ENCODE measurements at regions not wholly inside any gene's neighbourhood (a gene's known extent, or its start where the extent isn't known, plus 50 kb on each side); places are given as distances from the start of the nearest gene placed in this dataset.

DNA sequence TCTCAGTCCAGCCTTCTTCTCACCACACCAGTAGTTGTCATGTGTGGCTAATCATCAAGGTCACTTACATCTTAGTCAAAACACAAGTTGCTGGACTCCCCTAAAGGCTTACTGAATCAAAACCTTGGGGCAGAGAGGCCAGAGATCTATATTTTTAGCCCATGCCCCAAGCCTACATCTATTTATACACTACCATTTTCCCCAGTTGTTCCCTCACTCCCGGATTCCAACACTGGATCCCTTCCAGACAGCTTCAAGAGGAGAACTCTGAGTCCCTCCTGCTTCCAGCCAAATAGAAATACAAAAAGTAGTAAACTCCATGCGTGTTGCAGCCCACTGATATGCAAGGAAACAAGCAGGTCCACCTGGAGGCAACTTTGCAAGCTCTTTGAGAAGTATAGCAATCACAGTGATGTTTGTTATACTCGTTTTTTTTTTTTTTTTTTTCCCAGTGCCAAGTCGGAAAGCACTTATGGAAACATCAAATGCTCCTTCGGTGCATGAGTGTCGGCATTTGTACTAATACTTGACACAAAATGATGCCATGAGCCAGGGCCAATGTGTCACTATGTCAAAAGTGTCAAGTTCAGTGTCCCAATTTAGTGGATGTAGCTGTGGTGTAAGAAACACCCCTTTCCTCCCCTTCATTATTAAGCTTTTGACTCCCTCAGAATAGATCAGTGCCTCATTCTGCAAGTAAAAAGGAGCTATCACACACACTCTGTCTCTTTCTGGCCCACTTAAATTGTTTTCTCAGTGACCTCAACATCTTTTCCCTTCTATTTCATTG, 594.2 kb upstream of the SGCD start:
- intact Hi-C loops (cut with DNase I, micrococcal nuclease): no loop called here
- Mint-ChIP-seq H3K36me3 (ENCODE audit: low read depth) (no peaks in the 10 kb centered on the region), H3K4me1 (no peaks in the 10 kb centered on the region), H3K27ac (no peak overlapping the region), H3K27me3 (peaks cover 40% of the 10 kb centered on the region), H3K4me3 (no peak overlapping the region), H3K9me3 (ENCODE audit: low read depth) (no peaks in the 10 kb centered on the region)
- ChIA-PET POLR2A (no interaction called here), CTCF (no interaction called here)
- DNase-seq (no peak), ATAC-seq (no peak)

DNA sequence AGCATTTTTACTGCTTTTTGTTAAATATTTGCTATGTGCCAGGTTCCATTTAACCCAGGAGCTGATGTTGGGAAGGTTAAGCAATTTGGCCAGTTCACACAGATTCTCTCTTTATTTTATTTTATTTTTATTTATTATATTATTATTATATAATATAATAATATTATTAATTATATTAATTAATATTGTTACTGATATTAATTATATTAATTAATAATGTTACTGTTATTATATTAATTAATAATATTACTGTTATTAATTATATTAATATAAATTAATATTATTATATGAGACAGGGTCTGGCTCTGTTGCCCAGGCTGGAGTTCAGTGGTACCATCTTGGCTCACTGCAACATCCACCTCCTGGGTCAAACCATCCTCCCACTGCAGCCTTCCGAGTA, 593.0 kb upstream of the SGCD start:
- ChIA-PET CTCF (no interaction called here), POLR2A (no interaction called here)
- Mint-ChIP-seq H3K9me3 (ENCODE audit: low read depth) (no peaks in the 10 kb centered on the region), H3K36me3 (ENCODE audit: low read depth) (no peaks in the 10 kb centered on the region), H3K27ac (no peak overlapping the region), H3K4me1 (no peaks in the 10 kb centered on the region), H3K4me3 (no peak overlapping the region), H3K27me3 (peaks cover 40% of the 10 kb centered on the region)
- intact Hi-C loops (cut with DNase I, micrococcal nuclease): no loop called here
- ATAC-seq (no peak), DNase-seq (no peak)

DNA sequence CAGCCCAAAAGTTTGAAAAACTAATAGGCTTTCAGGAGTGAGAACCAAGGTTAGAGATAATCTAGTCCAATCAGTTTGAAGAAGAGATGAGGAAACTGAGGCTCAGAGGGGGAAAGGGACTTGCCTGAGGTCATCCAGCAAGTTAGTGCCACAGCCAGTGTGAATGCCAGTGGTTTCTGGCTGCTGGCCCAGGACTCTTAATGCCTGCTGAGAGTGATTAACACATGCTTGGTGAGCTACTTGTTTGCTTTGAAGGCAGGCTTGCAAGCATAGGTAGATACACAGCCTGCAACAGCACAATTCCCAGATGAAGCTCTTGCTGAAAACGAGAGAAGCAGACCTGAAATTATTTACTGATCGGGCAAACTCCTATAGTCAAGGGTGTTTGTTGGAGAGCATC, 591.6 kb upstream of the SGCD start:
- Mint-ChIP-seq H3K27me3 (peaks cover 28% of the 10 kb centered on the region), H3K4me3 (no peak overlapping the region), H3K9me3 (ENCODE audit: low read depth) (no peaks in the 10 kb centered on the region), H3K4me1 (no peaks in the 10 kb centered on the region), H3K27ac (no peak overlapping the region), H3K36me3 (ENCODE audit: low read depth) (no peaks in the 10 kb centered on the region)
- ATAC-seq: no peak
- ChIA-PET CTCF (interaction anchor here (1.3 kb wide), 1 partner anchor 47 kb away, joined by 3 read pairs; no protein-coding TSS in a partner anchor), POLR2A (no interaction called here)
- no peak for DNase-seq
- intact Hi-C loops (cut with DNase I, micrococcal nuclease): no loop called here

DNA sequence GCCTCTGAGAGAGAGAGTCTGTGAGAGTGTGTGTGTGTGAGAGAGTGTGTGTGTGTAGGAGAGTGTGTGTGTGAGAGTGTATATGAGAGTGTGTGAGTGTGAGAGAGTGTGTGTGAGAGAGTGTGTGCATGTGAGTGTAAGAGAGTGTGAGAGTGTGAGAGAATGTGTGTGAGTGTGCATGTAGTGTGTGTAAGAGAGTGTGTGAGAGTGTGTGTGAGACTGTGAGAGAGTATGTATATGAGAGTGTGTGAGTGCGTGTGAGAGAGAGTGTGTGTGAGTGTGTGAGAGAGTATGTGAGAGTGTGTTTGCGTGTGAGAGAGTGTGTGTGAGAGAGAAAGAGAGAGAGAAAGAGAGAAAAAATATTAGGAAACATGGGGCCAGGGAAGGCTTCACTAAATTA, 588.3 kb upstream of the SGCD start:
- POLR2A ChIA-PET: no interaction called here
- H3K27ac Mint-ChIP-seq: no peak overlapping the region

DNA sequence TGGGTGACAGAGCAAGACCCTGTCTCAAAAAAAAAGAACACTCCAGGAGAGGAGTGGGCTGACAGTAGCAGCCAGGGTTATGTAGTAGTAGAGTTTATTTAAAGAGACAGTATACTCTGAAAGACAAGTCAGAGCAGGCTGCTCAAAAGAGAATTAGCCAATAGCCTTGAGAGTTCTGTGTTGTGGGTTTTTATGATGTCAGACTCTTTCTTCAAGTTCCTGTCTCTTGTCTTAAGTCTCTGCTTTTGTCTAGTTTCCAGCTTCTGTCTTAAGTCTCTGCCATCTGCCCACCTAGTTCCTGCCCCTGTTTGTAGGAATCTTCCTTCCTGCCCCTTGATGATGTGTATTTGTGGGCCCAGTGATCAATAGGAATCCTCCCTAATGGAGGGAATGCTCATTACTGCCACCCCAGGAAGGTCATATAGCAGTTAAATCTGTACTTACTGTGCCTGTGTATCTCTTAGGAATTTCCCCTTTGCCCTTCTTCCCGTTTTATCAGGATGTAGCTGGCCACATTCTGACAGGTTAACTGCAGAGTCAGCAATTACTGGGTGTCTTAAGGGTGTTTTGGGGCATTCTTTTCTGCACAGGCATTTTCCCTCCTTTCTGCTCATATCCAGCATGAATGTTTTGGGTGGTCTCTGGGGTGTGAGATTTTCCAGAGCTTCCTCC, 580.5 kb upstream of the SGCD start:
- intact Hi-C loops (cut with DNase I, micrococcal nuclease): no loop called here
- H3K9me3 Mint-ChIP-seq (ENCODE audit: low read depth): peaks cover 2% of the 10 kb centered on the region
- no peaks in the 10 kb centered on the region for H3K36me3 Mint-ChIP-seq (ENCODE audit: low read depth)
- no peak overlapping the region for H3K27ac Mint-ChIP-seq
- H3K27me3 Mint-ChIP-seq: peaks cover 3% of the 10 kb centered on the region
- CTCF ChIA-PET: no interaction called here
- POLR2A ChIA-PET: no interaction called here
- DNase-seq (no peak), ATAC-seq (no peak)
- H3K4me3 Mint-ChIP-seq: no peak overlapping the region
- H3K4me1 Mint-ChIP-seq: no peaks in the 10 kb centered on the region

More for the DNA sequence above, 588.3 kb upstream of the SGCD start:
- ATAC-seq (no peak), DNase-seq (no peak)
- no peaks in the 10 kb centered on the region for H3K36me3 Mint-ChIP-seq (ENCODE audit: low read depth)
- intact Hi-C loops (cut with DNase I, micrococcal nuclease): no loop called here
- CTCF ChIA-PET: no interaction called here
- peaks cover 8% of the 10 kb centered on the region for H3K27me3 Mint-ChIP-seq
- H3K9me3 Mint-ChIP-seq (ENCODE audit: low read depth): no peaks in the 10 kb centered on the region
- no peak overlapping the region for H3K4me3 Mint-ChIP-seq
- no peaks in the 10 kb centered on the region for H3K4me1 Mint-ChIP-seq

DNA sequence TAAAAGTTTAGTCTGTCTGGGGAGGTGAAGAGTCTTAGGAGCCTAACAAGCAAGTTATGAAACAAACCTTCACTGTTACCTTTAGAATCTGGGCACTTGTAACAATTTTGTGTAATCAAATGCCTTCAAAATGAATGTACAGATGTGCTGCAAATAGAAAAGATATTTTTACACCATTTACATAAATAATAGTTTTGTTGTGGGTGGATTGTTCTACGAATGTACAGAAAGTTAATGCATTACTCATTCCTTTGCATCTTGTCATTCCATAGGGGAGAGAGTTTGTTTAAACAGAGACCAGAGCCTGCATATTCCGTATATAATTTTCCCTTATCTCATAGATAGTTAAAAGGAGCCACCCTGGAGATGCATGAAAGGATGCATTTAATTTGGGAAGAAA, 576.9 kb upstream of the SGCD start:
- ATAC-seq (no peak), DNase-seq (no peak)
- H3K4me1 Mint-ChIP-seq: no peaks in the 10 kb centered on the region
- no peaks in the 10 kb centered on the region for H3K9me3 Mint-ChIP-seq (ENCODE audit: low read depth)
- intact Hi-C loops (cut with DNase I, micrococcal nuclease): no loop called here
- no peaks in the 10 kb centered on the region for H3K36me3 Mint-ChIP-seq (ENCODE audit: low read depth)
- no peak overlapping the region for H3K27ac Mint-ChIP-seq
- no peak overlapping the region for H3K4me3 Mint-ChIP-seq
- POLR2A ChIA-PET: no interaction called here
- H3K27me3 Mint-ChIP-seq: peaks cover 6% of the 10 kb centered on the region
- CTCF ChIA-PET: no interaction called here

DNA sequence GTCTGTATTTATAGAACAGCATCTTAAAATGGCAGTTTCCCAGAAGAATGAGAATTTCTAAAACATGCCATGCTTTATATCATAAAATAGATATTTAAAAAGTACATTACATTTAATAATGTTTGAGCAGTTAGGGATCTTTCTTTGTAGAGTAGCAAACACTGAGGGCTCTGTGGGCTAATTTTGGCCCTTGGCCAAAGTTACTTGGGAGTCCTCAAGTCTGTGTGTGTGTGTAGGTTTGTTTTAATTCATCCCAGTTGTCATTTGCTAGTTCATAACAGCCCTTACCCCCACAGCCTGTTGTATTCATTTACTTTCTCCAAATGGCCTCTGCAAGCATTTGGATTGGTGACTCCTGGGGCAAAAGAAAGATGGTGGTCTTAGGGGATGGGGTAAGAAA, 576.4 kb upstream of the SGCD start:
- H3K4me1 Mint-ChIP-seq: no peaks in the 10 kb centered on the region
- CTCF ChIA-PET: no interaction called here
- DNase-seq (no peak), ATAC-seq (no peak)
- intact Hi-C loops (cut with DNase I, micrococcal nuclease): no loop called here
- POLR2A ChIA-PET: no interaction called here
- no peaks in the 10 kb centered on the region for H3K36me3 Mint-ChIP-seq (ENCODE audit: low read depth)
- peaks cover 6% of the 10 kb centered on the region for H3K27me3 Mint-ChIP-seq
- no peak overlapping the region for H3K4me3 Mint-ChIP-seq
- H3K27ac Mint-ChIP-seq: no peak overlapping the region
- no peaks in the 10 kb centered on the region for H3K9me3 Mint-ChIP-seq (ENCODE audit: low read depth)

DNA sequence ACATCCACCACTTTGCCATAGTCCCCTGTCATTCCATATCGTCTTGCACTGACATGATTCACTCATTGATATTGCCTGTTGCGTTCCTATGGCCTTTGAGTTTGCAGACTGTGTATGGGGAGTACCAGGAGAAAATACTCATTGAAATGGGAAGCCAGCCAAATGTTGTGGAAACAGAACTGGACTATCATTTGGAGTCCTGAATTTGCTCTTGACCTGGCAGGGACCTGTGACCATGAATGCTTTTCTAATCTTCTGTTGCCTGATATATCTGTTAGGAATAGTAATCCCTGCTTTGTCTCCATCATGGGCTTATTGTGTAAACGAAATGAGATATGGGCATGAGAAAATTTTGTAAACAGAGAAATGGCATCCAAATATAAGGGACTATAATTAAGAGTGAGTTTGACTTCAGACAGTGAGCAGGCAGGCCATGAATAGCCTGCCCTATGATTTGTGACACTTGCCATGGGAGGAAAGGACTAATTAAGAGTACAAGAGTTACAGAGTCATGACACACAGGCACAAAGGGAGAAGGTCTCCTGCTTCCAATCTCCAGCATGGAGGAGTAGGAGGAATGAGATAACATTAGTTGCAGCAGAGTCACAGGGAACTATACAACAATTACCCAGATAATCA, 572.9 kb upstream of the SGCD start:
- Mint-ChIP-seq H3K4me1 (no peaks in the 10 kb centered on the region), H3K9me3 (ENCODE audit: low read depth) (peaks cover 3% of the 10 kb centered on the region), H3K36me3 (ENCODE audit: low read depth) (no peaks in the 10 kb centered on the region), H3K27ac (no peak overlapping the region), H3K4me3 (no peak overlapping the region), H3K27me3 (peaks cover 6% of the 10 kb centered on the region)
- no peak for ATAC-seq
- ChIA-PET POLR2A (no interaction called here), CTCF (no interaction called here)
- DNase-seq: no peak
- intact Hi-C loops (cut with DNase I, micrococcal nuclease): no loop called here

DNA sequence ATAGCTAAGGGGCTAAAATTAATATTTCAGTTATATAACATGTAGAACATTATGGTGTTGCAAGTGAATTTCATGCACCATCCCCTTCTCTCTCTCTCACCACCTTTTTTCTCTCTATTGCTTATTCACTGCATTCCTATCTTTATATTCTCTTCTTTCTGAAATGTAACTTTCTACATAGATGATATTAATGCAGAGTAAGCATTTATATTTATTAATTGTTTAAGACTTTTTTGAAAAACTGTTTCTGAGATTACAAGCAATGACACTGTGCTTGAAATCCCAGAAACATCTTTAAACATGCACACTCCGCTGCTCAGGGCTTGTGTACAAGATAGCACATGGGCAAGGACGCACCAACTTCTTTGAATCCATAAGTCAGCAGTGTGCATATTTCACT, 567.7 kb upstream of the SGCD start:
- DNase-seq (no peak), ATAC-seq (no peak)
- H3K27ac Mint-ChIP-seq: no peak overlapping the region
- intact Hi-C loops (cut with DNase I, micrococcal nuclease): no loop called here
- H3K36me3 Mint-ChIP-seq (ENCODE audit: low read depth): no peaks in the 10 kb centered on the region
- H3K9me3 Mint-ChIP-seq (ENCODE audit: low read depth): peaks cover 21% of the 10 kb centered on the region
- POLR2A ChIA-PET: no interaction called here
- no peaks in the 10 kb centered on the region for H3K27me3 Mint-ChIP-seq
- CTCF ChIA-PET: no interaction called here
- no peak overlapping the region for H3K4me3 Mint-ChIP-seq
- no peaks in the 10 kb centered on the region for H3K4me1 Mint-ChIP-seq

DNA sequence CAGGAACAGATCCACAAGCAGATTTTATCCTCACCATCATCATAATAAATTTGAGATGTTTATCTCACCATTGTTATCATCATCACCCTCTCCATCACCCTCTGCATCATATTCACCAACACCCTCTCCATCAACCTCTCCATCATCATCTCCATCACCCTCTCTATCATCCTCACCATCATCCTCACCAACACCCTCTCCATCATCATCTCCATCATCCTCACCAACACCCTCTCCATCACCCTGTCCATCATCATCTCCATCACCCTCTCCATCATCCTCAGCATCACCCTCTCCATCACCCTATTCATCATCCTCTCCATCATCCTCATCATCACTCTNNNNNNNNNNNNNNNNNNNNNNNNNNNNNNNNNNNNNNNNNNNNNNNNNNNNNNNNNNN, 567.0 kb upstream of the SGCD start:
- no peak for DNase-seq
- ATAC-seq: no peak
- no peak overlapping the region for H3K4me3 Mint-ChIP-seq
- H3K9me3 Mint-ChIP-seq (ENCODE audit: low read depth): peaks cover 21% of the 10 kb centered on the region
- no peaks in the 10 kb centered on the region for H3K4me1 Mint-ChIP-seq
- intact Hi-C loops (cut with DNase I, micrococcal nuclease): no loop called here
- H3K36me3 Mint-ChIP-seq (ENCODE audit: low read depth): no peaks in the 10 kb centered on the region
- no peaks in the 10 kb centered on the region for H3K27me3 Mint-ChIP-seq
- ChIA-PET POLR2A (no interaction called here), CTCF (no interaction called here)
- no peak overlapping the region for H3K27ac Mint-ChIP-seq

DNA sequence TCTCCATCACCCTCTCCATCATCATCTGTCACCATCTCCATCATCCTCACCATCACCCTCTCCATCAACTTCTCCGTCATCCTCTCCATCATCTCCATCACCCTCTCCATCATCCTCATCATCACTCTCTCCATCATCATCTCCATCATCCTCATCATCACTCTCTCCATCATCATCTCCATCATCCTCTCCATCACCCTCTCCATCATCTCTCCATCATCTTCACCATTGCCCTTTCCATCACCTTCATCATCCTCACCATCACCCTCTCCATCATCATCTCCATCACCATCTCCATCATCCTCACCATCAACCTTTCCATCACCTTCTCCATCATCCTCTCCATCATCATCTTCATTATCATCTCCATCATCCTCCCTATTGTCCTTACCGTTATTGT, 565.5 kb upstream of the SGCD start:
- Mint-ChIP-seq H3K27me3 (no peaks in the 10 kb centered on the region), H3K4me3 (no peak overlapping the region), H3K4me1 (no peaks in the 10 kb centered on the region), H3K27ac (no peak overlapping the region), H3K36me3 (ENCODE audit: low read depth) (no peaks in the 10 kb centered on the region), H3K9me3 (ENCODE audit: low read depth) (peaks cover 21% of the 10 kb centered on the region)
- POLR2A ChIA-PET: no interaction called here
- CTCF ChIA-PET: no interaction called here
- DNase-seq: no peak
- intact Hi-C loops (cut with DNase I, micrococcal nuclease): no loop called here
- no peak for ATAC-seq

DNA sequence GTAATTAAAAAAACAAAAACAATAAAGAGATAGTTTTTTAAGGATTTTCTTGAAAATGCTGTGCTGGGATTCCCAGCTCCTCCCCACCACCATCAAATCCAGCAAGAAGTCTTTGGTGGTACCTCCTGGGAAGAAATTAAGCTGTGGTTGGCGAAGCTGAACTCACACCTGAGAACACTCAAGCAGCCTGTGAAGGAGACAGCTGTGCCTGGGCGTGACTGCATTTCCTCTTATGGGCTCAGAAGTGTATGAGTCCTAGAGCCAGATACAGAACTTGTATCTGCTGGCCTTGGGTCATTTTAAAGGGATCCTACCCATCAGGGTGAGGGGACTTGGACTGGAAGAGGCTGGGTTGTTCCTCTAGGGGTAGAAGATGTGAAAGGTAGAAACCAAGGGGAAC, 561.2 kb upstream of the SGCD start:
- DNase-seq (no peak), ATAC-seq (no peak)
- H3K27me3 Mint-ChIP-seq: peaks cover 6% of the 10 kb centered on the region
- H3K4me3 Mint-ChIP-seq: no peak overlapping the region
- CTCF ChIA-PET: no interaction called here
- no peak overlapping the region for H3K27ac Mint-ChIP-seq
- intact Hi-C loops (cut with DNase I, micrococcal nuclease): no loop called here
- H3K36me3 Mint-ChIP-seq (ENCODE audit: low read depth): no peaks in the 10 kb centered on the region
- POLR2A ChIA-PET: no interaction called here
- H3K4me1 Mint-ChIP-seq: no peaks in the 10 kb centered on the region
- H3K9me3 Mint-ChIP-seq (ENCODE audit: low read depth): peaks cover 12% of the 10 kb centered on the region

Data from activated CD4-positive, alpha-beta T cell treated with anti-CD3 and anti-CD28 coated beads for 36 hours (primary cell).